HFFc6 (cell line): ENCODE measurements at regions not wholly inside any gene's neighbourhood (a gene's known extent, or its start where the extent isn't known, plus 50 kb on each side); places are given as distances from the start of the nearest gene placed in this dataset.

Experiments used
- DNase-seq: peaks from one replicate; pipeline ENCODE4 v3.0.0-alpha.2; 2018
- H3K27ac Mint-ChIP-seq: 2 replicates; pipeline ENCODE4 v1.8.0; 2020; ENCODE audit warnings: mild to moderate bottlenecking, mixed read lengths
- H3K27me3 Mint-ChIP-seq: 2 replicates; pipeline ENCODE4 v1.8.0; 2021; ENCODE audit warnings: mild to moderate bottlenecking, moderate library complexity, mixed read lengths; ENCODE audit not compliant: insufficient read depth
- H3K36me3 Mint-ChIP-seq: 2 replicates; pipeline ENCODE4 v1.8.0; 2021; ENCODE audit warnings: low read depth, mixed read lengths
- H3K4me1 Mint-ChIP-seq: 2 replicates; pipeline ENCODE4 v1.8.0; 2020; ENCODE audit warnings: low read depth, mixed read lengths
- H3K4me3 Mint-ChIP-seq: 2 replicates; pipeline ENCODE4 v1.8.0; 2020; ENCODE audit warnings: mild to moderate bottlenecking, moderate library complexity, mixed read lengths
- H3K9me3 Mint-ChIP-seq: 2 replicates; pipeline ENCODE4 v1.8.0; 2020; ENCODE audit warnings: mild to moderate bottlenecking, mixed read lengths
- CTCF ChIP-seq: fragments of 200-600 bp; sonication (generic); IDR thresholded peaks from 2 replicates; pipeline ENCODE4 v1.5.0; 2021; ENCODE audit warnings: antibody characterized with exemption, mild to moderate bottlenecking

GRCh38 chr5:60243713-60244112 is 350.2 kb upstream of the PDE4D start:
- no peak for TF ChIP-seq CTCF
- H3K4me1 Mint-ChIP-seq: no peaks in the 10 kb centered on the region
- H3K9me3 Mint-ChIP-seq: peaks cover 5% of the 10 kb centered on the region; the same call in 1 of the 2 replicates
- H3K36me3 Mint-ChIP-seq: no peaks in the 10 kb centered on the region
- no peak for DNase-seq
- no peak overlapping the region for H3K27ac Mint-ChIP-seq
- no peaks in the 10 kb centered on the region; the same call in 1 of the 2 replicates for H3K27me3 Mint-ChIP-seq
- no peak overlapping the region for H3K4me3 Mint-ChIP-seq

GRCh38 chr5:60232036-60232795 is 338.7 kb upstream of the PDE4D start:
- Mint-ChIP-seq H3K4me3 (no peak overlapping the region), H3K4me1 (no peaks in the 10 kb centered on the region), H3K9me3 (peaks cover 5% of the 10 kb centered on the region; the same call in 1 of the 2 replicates), H3K27ac (no peak overlapping the region), H3K36me3 (no peaks in the 10 kb centered on the region), H3K27me3 (peaks cover 2% of the 10 kb centered on the region; the same call in 1 of the 2 replicates)
- no peak for TF ChIP-seq CTCF
- no peak for DNase-seq

GRCh38 chr5:60230456-60230855 is 336.9 kb upstream of the PDE4D start:
- Mint-ChIP-seq H3K9me3 (peaks cover 5% of the 10 kb centered on the region; the same call in 1 of the 2 replicates), H3K27ac (no peak overlapping the region), H3K4me3 (no peak overlapping the region), H3K4me1 (no peaks in the 10 kb centered on the region), H3K27me3 (peaks cover 2% of the 10 kb centered on the region; the same call in 1 of the 2 replicates), H3K36me3 (no peaks in the 10 kb centered on the region)
- DNase-seq: no peak
- no peak for TF ChIP-seq CTCF

- no peak overlapping the region for H3K27ac Mint-ChIP-seq
- H3K27me3 Mint-ChIP-seq: peaks cover 2% of the 10 kb centered on the region; the same call in 1 of the 2 replicates
- no peak overlapping the region for H3K4me3 Mint-ChIP-seq
- no peak for TF ChIP-seq CTCF
- no peaks in the 10 kb centered on the region for H3K4me1 Mint-ChIP-seq
- peaks cover 5% of the 10 kb centered on the region; the same call in 1 of the 2 replicates for H3K9me3 Mint-ChIP-seq
- no peak for DNase-seq
- H3K36me3 Mint-ChIP-seq: no peaks in the 10 kb centered on the region
These were observed 336.2 kb upstream of the PDE4D start for GRCh38 chr5:60229691-60230185.

GRCh38 chr5:60228676-60229075 is 335.1 kb upstream of the PDE4D start:
- Mint-ChIP-seq H3K9me3 (peaks cover 5% of the 10 kb centered on the region; the same call in 1 of the 2 replicates), H3K36me3 (no peaks in the 10 kb centered on the region), H3K4me1 (no peaks in the 10 kb centered on the region), H3K4me3 (no peak overlapping the region), H3K27ac (no peak overlapping the region), H3K27me3 (peaks cover 2% of the 10 kb centered on the region; the same call in 1 of the 2 replicates)
- DNase-seq: no peak
- no peak for TF ChIP-seq CTCF
